Activated naive CD8-positive, alpha-beta T cell treated with anti-CD3 and anti-CD28 coated beads, Interleukin-2, amount 10 ng/mL, durations not matched to agents 7 days and 5 days (primary cell): ENCODE measurements at regions not wholly inside any gene's neighbourhood (a gene's known extent, or its start where the extent isn't known, plus 50 kb on each side); places are given as distances from the start of the nearest gene placed in this dataset.

Experiments
- ATAC-seq: fragments of 150-1000 bp; cut with Tn5 transposase; one replicate; pipeline ENCODE4 v1.10.0; 2021; ENCODE audit warnings: low read depth, moderate library complexity
- POLR2A ChIA-PET: fragments of 350-600 bp; sonication (Branson Sonifier 250); formaldehyde crosslinking; loops from one replicate; lab custom pipeline; 2021; ENCODE audit warnings: antibody characterized with exemption; lab: Charles Lee
- DNase-seq: peaks from one replicate; pipeline ENCODE4 v3.0.0; 2021
- H3K27ac Mint-ChIP-seq: one replicate; pipeline ENCODE4 v1.8.0; 2022; ENCODE audit warnings: mild to moderate bottlenecking, mixed read lengths
- H3K27me3 Mint-ChIP-seq: one replicate; pipeline ENCODE4 v1.8.0; 2022; ENCODE audit warnings: mild to moderate bottlenecking, moderate library complexity, mixed read lengths
- H3K36me3 Mint-ChIP-seq: one replicate; pipeline ENCODE4 v1.8.0; 2021; ENCODE audit warnings: mild to moderate bottlenecking, mixed read lengths
- H3K4me1 Mint-ChIP-seq: one replicate; pipeline ENCODE4 v1.8.0; 2021; ENCODE audit warnings: mixed read lengths
- H3K4me3 Mint-ChIP-seq: one replicate; pipeline ENCODE4 v1.8.0; 2022; ENCODE audit warnings: mild to moderate bottlenecking, moderate library complexity, mixed read lengths
- H3K9me3 Mint-ChIP-seq: one replicate; pipeline ENCODE4 v1.8.0; 2021; ENCODE audit warnings: mixed read lengths

DNA sequence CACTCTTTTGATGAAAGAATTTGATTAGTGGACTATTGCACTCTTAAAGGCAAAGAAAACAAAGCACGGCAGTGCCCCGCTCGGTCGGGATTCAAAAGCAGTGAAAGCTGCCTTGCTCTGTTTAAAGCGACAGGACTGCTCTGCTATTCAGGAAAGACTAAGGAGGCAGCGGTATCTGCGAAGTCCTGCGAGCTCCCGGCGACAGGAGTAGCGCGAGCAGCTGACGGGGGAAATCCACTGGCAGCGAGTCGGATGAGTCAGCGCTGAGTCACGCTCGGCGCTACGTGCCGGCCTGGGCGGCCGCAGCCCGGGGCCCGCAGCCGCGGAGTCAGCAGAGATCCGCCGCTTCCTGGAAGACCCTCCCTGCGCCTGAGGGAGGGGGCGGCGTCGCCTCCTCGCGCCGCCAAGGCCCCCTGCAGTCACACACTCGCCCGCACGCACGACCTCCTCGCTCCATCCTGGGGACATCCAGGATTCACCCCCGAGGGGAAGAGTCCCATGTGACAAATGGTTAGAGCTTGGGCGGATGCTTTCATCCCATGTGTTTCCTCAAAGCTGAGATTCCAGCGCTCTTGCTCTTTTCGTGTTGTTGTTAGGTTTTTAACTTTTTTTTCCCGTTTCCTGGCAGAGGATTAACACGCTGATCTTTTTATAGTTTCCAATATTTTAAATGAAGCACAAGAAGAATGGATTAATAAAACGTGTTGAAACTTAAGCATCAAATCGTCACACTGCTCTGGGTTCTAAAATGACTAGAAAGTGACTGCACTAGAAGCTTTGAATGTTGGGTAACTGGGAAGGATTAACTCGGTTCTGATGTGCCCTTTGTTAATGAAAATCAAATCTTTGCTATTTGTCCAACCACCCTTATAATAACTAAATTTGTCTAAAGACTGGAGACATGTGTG lies 102.5 kb downstream of the ARRDC3 start:
- POLR2A ChIA-PET, result interaction anchor here (1.4 to 2.5 kb wide), 5 partner anchors 11 to 103 kb away, joined by 4 to 22 read pairs (median 6); partner anchors contain the start of gene ARRDC3
- H3K27ac Mint-ChIP-seq, result peak overlapping the region; percentile 84
- peaks cover 15% of the 10 kb centered on the region for H3K4me1 Mint-ChIP-seq
- peak; percentile 85 for ATAC-seq
- H3K4me3 Mint-ChIP-seq, result peak overlapping the region; percentile 86
- H3K9me3 Mint-ChIP-seq, result peaks cover 12% of the 10 kb centered on the region
- peaks cover 7% of the 10 kb centered on the region for H3K27me3 Mint-ChIP-seq
- peak; percentile 86 for DNase-seq
- H3K36me3 Mint-ChIP-seq, result peaks cover 11% of the 10 kb centered on the region

DNA sequence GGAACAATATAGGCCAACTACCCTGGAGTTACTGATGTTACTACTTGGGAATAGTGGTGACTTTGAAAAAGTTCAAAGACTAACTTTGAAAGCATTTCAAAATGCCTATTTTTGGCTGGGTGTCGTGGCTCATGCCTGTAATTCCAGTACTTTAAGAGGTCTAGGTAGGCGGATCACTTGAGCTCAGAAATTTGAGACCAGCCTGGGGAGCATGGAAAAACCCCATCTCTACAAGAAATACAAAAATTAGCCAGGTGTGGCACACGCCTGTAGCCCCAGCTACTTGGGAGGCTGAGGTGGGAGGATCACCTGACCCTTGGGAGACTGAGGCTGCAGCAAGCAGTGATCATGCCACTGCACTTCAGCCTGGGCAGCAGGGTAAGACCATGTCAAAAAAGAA lies 105.3 kb downstream of the ARRDC3 start:
- peaks cover 6% of the 10 kb centered on the region for H3K9me3 Mint-ChIP-seq
- no peak overlapping the region for H3K4me3 Mint-ChIP-seq
- H3K36me3 Mint-ChIP-seq, result peaks cover 9% of the 10 kb centered on the region
- DNase-seq (no peak), ATAC-seq (no peak)
- H3K27me3 Mint-ChIP-seq, result peaks cover 9% of the 10 kb centered on the region
- H3K4me1 Mint-ChIP-seq, result peaks cover 18% of the 10 kb centered on the region
- POLR2A ChIA-PET, result no interaction called here
- no peak overlapping the region for H3K27ac Mint-ChIP-seq

DNA sequence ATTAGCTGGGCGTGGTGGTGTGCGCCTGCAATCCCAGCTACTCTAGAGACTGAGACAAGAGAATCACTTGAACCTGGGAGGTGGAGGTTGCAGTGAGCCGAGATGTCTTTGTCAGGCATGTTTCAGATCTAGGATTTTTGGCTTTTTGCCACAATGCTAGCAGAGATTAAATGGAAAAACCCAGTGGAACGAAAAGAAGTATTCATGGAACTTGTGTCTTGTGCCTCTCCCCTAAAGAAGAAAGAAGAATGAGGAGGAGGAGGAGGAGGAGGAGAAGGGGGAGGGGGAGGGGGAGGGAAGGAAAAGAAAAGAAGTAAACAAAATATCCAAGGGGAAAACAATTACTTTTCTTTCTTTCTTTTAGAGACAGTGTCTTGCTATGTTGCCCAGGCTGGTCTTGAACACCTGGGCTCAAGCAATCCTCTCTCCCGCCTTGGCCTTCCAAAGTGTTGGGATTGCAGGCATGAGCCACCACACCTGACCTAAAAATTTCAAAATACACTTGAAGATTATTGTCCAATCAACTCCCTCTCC lies 106.0 kb downstream of the ARRDC3 start:
- Mint-ChIP-seq H3K36me3 (peaks cover 5% of the 10 kb centered on the region), H3K27me3 (peaks cover 9% of the 10 kb centered on the region), H3K4me1 (peaks cover 19% of the 10 kb centered on the region), H3K27ac (no peak overlapping the region), H3K4me3 (no peak overlapping the region), H3K9me3 (peaks cover 6% of the 10 kb centered on the region)
- ATAC-seq (no peak), DNase-seq (no peak)
- POLR2A ChIA-PET, result no interaction called here

DNA sequence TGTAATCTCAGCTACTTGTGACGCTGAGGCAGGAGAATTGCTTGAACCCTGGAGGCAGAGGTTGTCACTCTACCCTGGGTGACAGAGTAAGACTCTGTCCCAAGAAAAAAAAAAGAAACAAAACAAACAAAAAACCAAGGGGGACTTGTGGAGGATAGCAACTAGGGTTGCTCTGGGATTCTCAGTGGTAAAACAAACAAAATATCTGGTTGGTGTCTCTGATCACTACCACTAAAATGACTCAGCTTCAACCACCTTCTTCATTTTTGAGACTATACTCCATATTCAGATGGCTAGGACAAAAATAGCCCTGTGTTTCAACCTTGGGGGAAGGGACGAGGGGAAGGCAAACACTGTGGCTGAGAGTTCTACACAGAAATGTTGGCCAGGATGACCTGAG lies 110.3 kb downstream of the ARRDC3 start:
- H3K27me3 Mint-ChIP-seq, result peaks cover 6% of the 10 kb centered on the region
- peaks cover 14% of the 10 kb centered on the region for H3K4me1 Mint-ChIP-seq
- no peak overlapping the region for H3K27ac Mint-ChIP-seq
- H3K4me3 Mint-ChIP-seq, result no peak overlapping the region
- peaks cover 1% of the 10 kb centered on the region for H3K36me3 Mint-ChIP-seq
- POLR2A ChIA-PET, result interaction anchor here (1.1 to 1.4 kb wide), 3 partner anchors 107 to 111 kb away, joined by 3 to 7 read pairs (median 5); partner anchors contain the start of gene ARRDC3
- DNase-seq (no peak), ATAC-seq (peak; percentile 34)
- peaks cover 3% of the 10 kb centered on the region for H3K9me3 Mint-ChIP-seq

DNA sequence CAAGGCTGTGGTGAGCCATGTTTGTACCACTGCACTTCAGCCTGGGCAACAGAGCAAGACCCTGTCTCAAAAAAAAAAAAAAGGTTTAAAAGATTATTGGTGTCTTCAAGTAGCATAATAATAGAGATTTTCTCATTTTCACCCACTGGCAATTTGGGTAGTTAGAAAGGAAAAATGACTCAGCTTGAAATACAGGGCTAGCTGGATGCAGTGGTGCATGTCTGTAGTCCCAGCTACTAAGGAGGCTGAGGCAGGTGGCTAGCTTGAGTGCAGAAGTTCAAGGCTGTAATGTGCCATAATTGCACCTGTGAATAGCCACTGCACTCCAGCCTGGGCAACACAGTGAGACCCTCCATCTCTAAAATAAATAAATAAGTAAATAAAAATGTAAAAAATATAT lies 111.1 kb downstream of the ARRDC3 start:
- DNase-seq (no peak), ATAC-seq (no peak)
- H3K4me3 Mint-ChIP-seq, result no peak overlapping the region
- no peak overlapping the region for H3K27ac Mint-ChIP-seq
- POLR2A ChIA-PET, result interaction anchor here (1.1 to 1.4 kb wide), 3 partner anchors 108 to 111 kb away, joined by 3 to 7 read pairs (median 5); partner anchors contain the start of gene ARRDC3
- peaks cover 14% of the 10 kb centered on the region for H3K4me1 Mint-ChIP-seq
- peaks cover 1% of the 10 kb centered on the region for H3K36me3 Mint-ChIP-seq
- H3K9me3 Mint-ChIP-seq, result peaks cover 3% of the 10 kb centered on the region
- peaks cover 2% of the 10 kb centered on the region for H3K27me3 Mint-ChIP-seq

DNA sequence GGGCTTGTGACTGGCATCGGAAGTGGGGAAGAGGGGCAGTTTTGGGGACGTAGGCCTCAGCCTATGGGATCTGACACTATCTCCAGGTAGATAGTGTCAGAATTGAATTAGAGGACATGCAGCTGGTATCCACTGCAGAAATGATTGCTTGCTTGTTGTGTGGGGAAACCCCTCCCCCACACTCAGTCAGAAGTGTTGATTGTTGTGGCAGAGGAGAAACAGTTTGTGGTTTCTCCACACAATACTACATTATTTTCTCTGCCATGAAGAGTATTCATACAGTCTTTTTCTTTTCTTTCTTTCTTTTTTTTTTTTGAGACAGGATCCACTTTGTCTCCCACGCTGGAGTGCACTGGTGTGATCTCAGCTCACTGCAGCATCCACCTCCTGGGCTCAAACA lies 113.9 kb downstream of the ARRDC3 start:
- Mint-ChIP-seq H3K27me3 (peaks cover 2% of the 10 kb centered on the region), H3K36me3 (peaks cover 1% of the 10 kb centered on the region), H3K4me3 (peak overlapping the region; percentile 28), H3K9me3 (peaks cover 2% of the 10 kb centered on the region), H3K27ac (peak overlapping the region; percentile 30), H3K4me1 (peaks cover 22% of the 10 kb centered on the region)
- ATAC-seq (peak; percentile 62), DNase-seq (no peak)
- POLR2A ChIA-PET, result interaction anchor here (1.2 to 2.6 kb wide), 4 partner anchors 11 to 115 kb away, joined by 4 to 14 read pairs (median 6); partner anchors contain the start of gene ARRDC3

DNA sequence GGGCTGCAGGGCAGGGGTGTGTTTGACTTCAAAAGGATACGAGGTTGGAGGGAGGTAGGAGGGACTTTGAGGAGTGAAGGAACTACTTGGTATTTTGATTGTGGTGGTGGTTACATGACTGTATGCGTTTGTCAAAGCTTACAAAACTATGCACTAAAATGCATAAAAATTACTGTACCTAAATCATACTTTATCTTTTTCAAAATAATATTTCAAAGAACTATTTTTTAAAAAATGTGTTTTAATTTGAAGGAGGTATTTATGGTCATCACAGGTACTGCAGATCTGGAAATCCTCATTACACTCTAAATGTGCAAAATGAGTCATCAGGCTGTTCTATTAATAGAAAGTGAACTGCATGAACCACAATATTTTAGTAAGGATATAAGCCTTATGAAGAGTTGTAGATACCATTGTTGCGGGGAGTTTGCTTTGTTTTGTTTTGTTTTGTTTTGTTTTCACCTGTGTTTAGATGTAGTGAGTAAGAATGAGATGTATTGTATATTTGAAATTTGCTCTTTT lies 116.9 kb downstream of the ARRDC3 start:
- Mint-ChIP-seq H3K36me3 (no peaks in the 10 kb centered on the region), H3K27ac (peak overlapping the region; percentile 3), H3K4me3 (peak overlapping the region; percentile 14), H3K9me3 (no peaks in the 10 kb centered on the region), H3K27me3 (peaks cover 4% of the 10 kb centered on the region), H3K4me1 (peaks cover 18% of the 10 kb centered on the region)
- ATAC-seq (peak; percentile 80), DNase-seq (no peak)
- POLR2A ChIA-PET, result interaction anchor here (1.1 kb wide), 1 partner anchor 115 kb away, joined by 3 read pairs; no protein-coding TSS in a partner anchor

DNA sequence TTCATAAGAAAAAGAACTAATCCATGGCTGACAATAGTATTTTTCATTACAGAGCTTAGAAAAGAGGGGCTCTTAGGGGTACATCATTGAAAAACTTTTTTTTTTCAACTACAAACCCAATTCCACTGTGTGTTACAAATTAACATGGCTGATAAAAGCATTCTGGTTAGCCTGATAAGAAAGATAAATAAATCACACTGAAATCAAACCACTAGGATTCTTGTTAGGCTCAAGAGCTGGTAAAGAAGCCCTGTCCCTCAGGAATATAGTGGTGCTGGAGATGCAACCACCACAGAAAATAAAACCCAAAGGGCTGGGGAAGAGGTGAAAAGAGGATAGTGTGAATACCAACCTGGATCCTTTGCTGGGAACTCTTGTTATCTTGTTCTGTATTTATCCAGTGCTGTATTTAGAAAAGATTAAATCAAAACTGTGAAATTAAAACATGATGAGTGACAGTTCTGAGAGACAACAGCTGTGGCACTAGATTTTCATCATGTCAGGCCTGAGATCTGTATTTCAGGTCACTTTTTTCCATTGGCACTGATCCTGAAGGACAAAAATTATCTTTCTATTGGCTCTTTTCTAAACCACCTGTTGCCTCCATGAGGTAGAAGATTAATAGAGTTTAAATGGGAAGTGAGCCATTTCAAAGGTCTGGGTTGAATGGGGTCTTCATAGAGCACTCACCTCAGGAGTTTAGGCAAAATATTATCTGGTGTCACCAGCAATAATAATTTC lies 118.6 kb downstream of the ARRDC3 start:
- Mint-ChIP-seq H3K9me3 (no peaks in the 10 kb centered on the region), H3K27me3 (peaks cover 10% of the 10 kb centered on the region), H3K27ac (no peak overlapping the region), H3K4me1 (peaks cover 17% of the 10 kb centered on the region), H3K4me3 (no peak overlapping the region), H3K36me3 (no peaks in the 10 kb centered on the region)
- POLR2A ChIA-PET, result no interaction called here
- ATAC-seq (no peak), DNase-seq (no peak)

DNA sequence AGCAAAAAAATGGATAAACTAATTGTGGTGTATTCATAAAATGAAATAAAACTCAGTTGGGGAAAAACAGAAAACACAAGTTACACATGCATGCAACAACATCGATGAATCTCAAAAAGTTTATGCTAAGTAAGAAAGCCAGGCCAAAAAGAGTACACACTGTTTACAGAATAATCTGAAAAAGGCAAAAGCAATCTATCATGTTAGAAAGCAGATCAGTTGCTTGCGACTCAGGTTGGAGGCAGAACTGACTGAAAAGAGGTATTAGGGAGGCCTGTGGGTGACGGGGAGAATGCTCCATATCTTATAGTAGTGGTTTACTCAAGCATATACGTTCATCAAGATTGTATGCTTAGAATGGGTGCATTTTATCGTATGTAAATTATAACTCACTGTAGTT lies 119.2 kb downstream of the ARRDC3 start:
- no peak for ATAC-seq
- Mint-ChIP-seq H3K4me1 (peaks cover 11% of the 10 kb centered on the region), H3K9me3 (no peaks in the 10 kb centered on the region), H3K27me3 (peaks cover 11% of the 10 kb centered on the region), H3K36me3 (no peaks in the 10 kb centered on the region), H3K27ac (no peak overlapping the region), H3K4me3 (no peak overlapping the region)
- POLR2A ChIA-PET, result no interaction called here
- DNase-seq, result no peak

DNA sequence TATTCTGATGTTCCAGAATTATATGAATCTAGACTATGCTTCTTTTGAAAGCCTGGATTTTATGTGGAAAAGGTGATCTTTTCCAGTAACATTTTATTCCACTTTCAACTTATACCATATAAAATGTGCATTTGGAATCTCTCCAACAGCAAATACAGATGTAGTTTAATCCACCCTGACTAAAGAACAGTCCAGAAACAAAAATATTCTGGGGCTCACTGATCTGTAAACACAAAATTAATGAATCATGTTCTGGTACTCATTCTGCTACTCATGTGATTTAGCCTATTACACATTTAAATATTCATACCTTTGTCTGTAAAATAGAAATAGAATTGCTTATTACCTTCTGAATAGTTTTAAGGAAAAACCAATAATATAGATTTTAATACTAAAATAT lies 125.8 kb downstream of the ARRDC3 start:
- H3K4me3 Mint-ChIP-seq, result no peak overlapping the region
- H3K4me1 Mint-ChIP-seq, result no peaks in the 10 kb centered on the region
- DNase-seq (no peak), ATAC-seq (no peak)
- no peak overlapping the region for H3K27ac Mint-ChIP-seq
- H3K36me3 Mint-ChIP-seq, result no peaks in the 10 kb centered on the region
- H3K27me3 Mint-ChIP-seq, result peaks cover 12% of the 10 kb centered on the region
- no peaks in the 10 kb centered on the region for H3K9me3 Mint-ChIP-seq
- POLR2A ChIA-PET, result no interaction called here

DNA sequence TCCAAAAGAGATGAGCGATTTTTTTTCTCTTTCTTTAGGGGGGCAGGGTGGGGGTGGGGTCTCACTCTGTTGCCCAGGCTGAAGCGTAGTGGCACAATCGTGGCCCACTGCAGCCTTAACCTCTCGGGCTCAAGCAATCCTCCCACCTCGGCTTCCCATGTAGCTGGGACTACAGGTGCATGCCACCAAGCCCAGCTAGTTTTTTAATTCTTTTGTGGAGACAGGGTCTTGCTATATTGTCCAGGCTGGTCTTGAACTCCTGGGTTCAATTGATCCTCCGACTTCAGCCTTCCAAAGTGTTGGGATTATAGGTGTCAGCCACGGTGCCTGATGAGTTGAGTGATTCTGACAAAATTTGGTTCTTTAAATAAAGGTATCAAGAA lies 127.0 kb downstream of the ARRDC3 start:
- Mint-ChIP-seq H3K9me3 (no peaks in the 10 kb centered on the region), H3K4me1 (no peaks in the 10 kb centered on the region), H3K4me3 (no peak overlapping the region), H3K27ac (no peak overlapping the region), H3K36me3 (no peaks in the 10 kb centered on the region), H3K27me3 (peaks cover 8% of the 10 kb centered on the region)
- ATAC-seq, result no peak
- DNase-seq, result no peak
- POLR2A ChIA-PET, result no interaction called here

DNA sequence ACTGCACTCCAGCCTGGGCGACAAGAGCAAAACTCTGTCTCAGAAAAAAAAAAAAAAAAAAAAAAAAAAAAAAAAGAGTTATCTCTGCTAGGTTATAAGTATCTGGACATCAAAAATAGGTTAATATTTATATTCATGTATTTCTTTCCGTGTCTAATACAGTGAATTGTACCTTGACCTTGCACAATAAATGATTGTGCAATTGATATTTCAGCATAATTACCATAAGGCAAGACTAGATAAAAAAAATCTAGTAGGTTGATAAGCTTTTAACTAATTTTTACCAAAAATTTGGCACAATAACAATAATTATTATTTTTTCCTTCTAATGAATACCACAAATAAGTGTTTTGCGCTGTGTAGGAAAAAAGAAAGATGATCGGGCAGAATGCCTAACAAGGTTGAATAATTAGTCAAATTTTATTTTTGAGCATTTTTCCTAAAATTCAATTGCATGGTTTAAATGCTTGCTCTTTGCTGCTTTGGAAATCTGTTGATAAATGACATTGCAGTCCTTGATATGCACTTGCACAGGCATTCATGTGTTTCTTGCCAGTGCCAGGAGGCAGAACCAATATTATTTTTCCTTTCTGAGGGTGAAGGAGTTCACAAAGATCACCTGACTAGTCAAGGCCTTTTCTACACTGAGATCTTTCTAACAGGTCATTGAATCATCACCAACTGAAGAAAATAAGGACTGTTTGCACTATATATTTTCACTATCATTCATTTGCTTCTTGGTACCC lies 127.5 kb downstream of the ARRDC3 start:
- POLR2A ChIA-PET, result interaction anchor here (0.7 to 1.0 kb wide), 2 partner anchors 37 to 125 kb away, joined by 3 read pairs; no protein-coding TSS in a partner anchor
- DNase-seq (no peak), ATAC-seq (no peak)
- Mint-ChIP-seq H3K36me3 (no peaks in the 10 kb centered on the region), H3K9me3 (no peaks in the 10 kb centered on the region), H3K27ac (no peak overlapping the region), H3K4me1 (no peaks in the 10 kb centered on the region), H3K27me3 (peaks cover 8% of the 10 kb centered on the region), H3K4me3 (no peak overlapping the region)
